Endothelial cell of umbilical vein (primary cell): ENCODE measurements at regions not wholly inside any gene's neighbourhood (a gene's known extent, or its start where the extent isn't known, plus 50 kb on each side); places are given as distances from the start of the nearest gene placed in this dataset.

Source experiments
- BruUV-seq: library from RNA; stranded (reverse); fragments of 400-500 nt; replicated peaks from 2 replicates; lab custom pipeline; 2021; lab: Mats Ljungman, UMichigan
- CTCF ChIA-PET: fragments of 300-600, 350-600 bp; sonication (Branson Sonifier 250); formaldehyde crosslinking; loops from one replicate; lab custom pipeline; 2021; ENCODE audit warnings: antibody characterized with exemption, inconsistent platforms; lab: Charles Lee
- POLR2A ChIA-PET: fragments of 300-600, 350-600 bp; sonication (Branson Sonifier 250); formaldehyde crosslinking; loops from one replicate; lab custom pipeline; 2021; ENCODE audit warnings: antibody characterized with exemption, inconsistent platforms; lab: Charles Lee
- DNase-seq: peaks from one replicate; pipeline ENCODE4 v3.0.0-alpha.2; 2011; ENCODE audit warnings: low read depth, low spot score
- FAIRE-seq: peaks from 2 replicates; lab custom pipeline; 2011; peaks lifted over from hg19 to GRCh38; lab: Jason Lieb, UNC
- H2AFZ ChIP-seq: 2 replicates; pipeline ENCODE4 v1.6.0; 2012; ENCODE audit warnings: low read depth, low read length, control low read depth, inconsistent platforms
- H3K27ac ChIP-seq: 2 replicates; pipeline ENCODE4 v1.5.1; 2011; ENCODE audit warnings: low read depth, mild to moderate bottlenecking, control low read depth, low read length, moderate library complexity; ENCODE audit not compliant: insufficient read depth
- H3K27me3 ChIP-seq, 2 experiments: 2 replicates each; pipeline versions ENCODE4 v1.6.0 to v1.6.1; 2011; ENCODE audit warnings: low read length in 2 of 2, mixed read lengths in 1 of 2; ENCODE audit not compliant: control insufficient read depth in 2 of 2, insufficient read depth in 2 of 2
- H3K36me3 ChIP-seq, 2 experiments: 2 replicates in 1 of 2; 3 replicates in 1 of 2; pipeline ENCODE4 v1.5.1; 2011; ENCODE audit warnings: low read length in 2 of 2, mild to moderate bottlenecking in 1 of 2, moderate library complexity in 1 of 2; ENCODE audit not compliant: control insufficient read depth in 2 of 2, insufficient read depth in 2 of 2; ENCODE audit errors: extremely low read depth in 1 of 2
- H3K4me1 ChIP-seq: 3 replicates; pipeline ENCODE4 v1.5.1; 2011; ENCODE audit warnings: mild to moderate bottlenecking, low read length; ENCODE audit not compliant: control insufficient read depth, insufficient read depth; ENCODE audit errors: extremely low read depth
- H3K4me2 ChIP-seq: 2 replicates; pipeline ENCODE4 v1.6.1; 2011; ENCODE audit warnings: low read length, control low read depth, mixed read lengths; ENCODE audit not compliant: insufficient read depth
- H3K4me3 ChIP-seq, 3 experiments: fragments of 200-600 bp in 1 of 3; sonication (generic), shearing (Covaris generic) in 1 of 3; replicated peaks in 1 of 3; 2 replicates each; pipeline ENCODE4 v1.5.1; 2011 to 2016; ENCODE audit warnings: control low read depth in 3 of 3, low read length in 3 of 3, mild to moderate bottlenecking in 2 of 3, inconsistent platforms in 1 of 3, low read depth in 1 of 3, moderate library complexity in 1 of 3; ENCODE audit not compliant: insufficient read depth in 1 of 3
- H3K79me2 ChIP-seq: 2 replicates; pipeline ENCODE4 v1.6.0; 2012; ENCODE audit warnings: low read length, inconsistent platforms; ENCODE audit not compliant: control insufficient read depth, insufficient read depth
- H3K9ac ChIP-seq: replicated peaks from 2 replicates; pipeline ENCODE3; 2011; ENCODE audit warnings: low read length, control low read depth; ENCODE audit not compliant: insufficient read depth; ENCODE audit errors: extremely low read depth
- H3K9me1 ChIP-seq: replicated peaks from 3 replicates; pipeline ENCODE4 v1.6.0; 2011; ENCODE audit warnings: mild to moderate bottlenecking, low read length; ENCODE audit not compliant: control insufficient read depth, insufficient read depth; ENCODE audit errors: extremely low read depth
- H3K9me3 ChIP-seq: replicated peaks from 2 replicates; pipeline ENCODE4 v1.5.1; 2012; ENCODE audit warnings: low read length, inconsistent platforms; ENCODE audit not compliant: control insufficient read depth, insufficient read depth
- H4K20me1 ChIP-seq: replicated peaks from 2 replicates; pipeline ENCODE3; 2011; ENCODE audit warnings: mild to moderate bottlenecking, low read length; ENCODE audit not compliant: control insufficient read depth, insufficient read depth; ENCODE audit errors: extremely low read depth
- FOS ChIP-seq: IDR thresholded peaks from 2 replicates; pipeline ENCODE4 v1.6.1; 2011; ENCODE audit warnings: mild to moderate bottlenecking, low read length, moderate library complexity, borderline replicate concordance; ENCODE audit not compliant: insufficient read depth
- GATA2 ChIP-seq: IDR thresholded peaks from 2 replicates; pipeline ENCODE4 v1.7.0; 2011; ENCODE audit warnings: low read depth, mild to moderate bottlenecking, moderate library complexity, mixed read lengths, low read length; ENCODE audit not compliant: insufficient read length, insufficient read depth
- JUN ChIP-seq: IDR thresholded peaks from 2 replicates; pipeline ENCODE4 v1.6.1; 2011; ENCODE audit warnings: borderline replicate concordance, low read depth; ENCODE audit not compliant: insufficient read length, insufficient read depth
- MYC ChIP-seq: IDR thresholded peaks from one replicate; pipeline ENCODE4 v1.6.1; 2011; ENCODE audit warnings: mild to moderate bottlenecking, low read depth, low read length
- POLR2A ChIP-seq: IDR thresholded peaks from 2 replicates; pipeline ENCODE4 v1.6.1; 2012; ENCODE audit warnings: low read depth, mild to moderate bottlenecking, control low read depth, low read length
- POLR2AphosphoS5 ChIP-seq: IDR thresholded peaks from 2 replicates; pipeline ENCODE4 v1.6.1; 2012; ENCODE audit warnings: low read depth, mild to moderate bottlenecking, control low read depth, low read length, moderate library complexity; ENCODE audit not compliant: insufficient read depth
- dilution Hi-C: fragments of 300-500 bp; cut with MboI; formaldehyde crosslinking; loops from one replicate; pipeline ENCODE4 v1.15.0; 2019; ENCODE audit warnings: low sequenced_read_pairs; ENCODE audit not compliant: extremely low pct_ligation_motif_present
- intact Hi-C: fragments of 100-400 bp; cut with micrococcal nuclease; formaldehyde crosslinking; loops from one replicate; pipeline ENCODE4 v1.10.0; 2022
- TF ChIP-seq, protein P1 (sequence below): IDR thresholded peaks from 2 replicates; pipeline ENCODE4 v1.6.1; 2011; ENCODE audit not compliant: insufficient read depth, insufficient read length
- TF ChIP-seq, protein P2 (sequence below), 2 donors: IDR thresholded peaks; 1 replicate in 1 of 2; 2 replicates in 1 of 2; pipeline ENCODE4 v1.5.1; 2011; ENCODE audit warnings: low read length in 2 of 2, mild to moderate bottlenecking in 2 of 2, moderate library complexity in 2 of 2, control low read depth in 1 of 2, inconsistent platforms in 1 of 2, low read depth in 1 of 2; ENCODE audit not compliant: insufficient read depth in 1 of 2; ENCODE audit errors: extremely low read depth in 1 of 2

DNA sequence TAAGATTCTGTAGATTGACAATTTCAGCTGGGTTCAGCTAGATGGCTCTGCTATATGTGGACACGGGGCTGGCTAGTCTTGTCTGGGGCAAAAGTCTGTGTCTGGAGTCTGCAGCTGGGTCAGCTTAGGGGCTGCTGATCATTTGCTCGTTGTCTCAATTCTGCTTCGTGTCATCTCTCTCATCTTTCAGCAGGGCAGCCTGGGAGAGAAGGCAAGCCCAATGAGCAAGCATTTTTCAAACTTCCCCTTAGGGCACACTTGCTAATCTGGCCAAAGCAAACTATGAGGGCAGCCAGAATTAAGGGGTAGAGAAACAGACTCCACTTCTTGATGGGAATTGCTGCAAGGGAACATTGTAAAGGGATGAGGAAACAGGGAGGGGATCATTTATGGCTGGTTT lies 462.6 kb downstream of the SLC4A3 start:
- H3K9me3 ChIP-seq = peaks cover 2% of the 10 kb centered on the region
- no peaks in the 10 kb centered on the region for H3K79me2 ChIP-seq
- dilution Hi-C loops (no loop called here), intact Hi-C loops (no loop called here)
- H3K27me3 ChIP-seq = no peaks in the 10 kb centered on the region
- BruUV-seq = no TSS peak
- TF ChIP-seq, protein P1, sequence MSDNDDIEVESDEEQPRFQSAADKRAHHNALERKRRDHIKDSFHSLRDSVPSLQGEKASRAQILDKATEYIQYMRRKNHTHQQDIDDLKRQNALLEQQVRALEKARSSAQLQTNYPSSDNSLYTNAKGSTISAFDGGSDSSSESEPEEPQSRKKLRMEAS = no peak
- TF ChIP-seq GATA2 (no peak), FOS (no peak), MYC (no peak)
- ChIA-PET POLR2A (no interaction called here), CTCF (no interaction called here)
- H3K4me3 ChIP-seq = no peak overlapping the region
- H3K36me3 ChIP-seq = no peaks in the 10 kb centered on the region
- H2AFZ ChIP-seq = no peak overlapping the region
- no peak overlapping the region for H3K4me2 ChIP-seq
- no peak overlapping the region for H3K9ac ChIP-seq
- H4K20me1 ChIP-seq = no peaks in the 10 kb centered on the region
- FAIRE-seq (no peak), DNase-seq (no peak)
- no peaks in the 10 kb centered on the region for H3K9me1 ChIP-seq
- H3K27ac ChIP-seq = no peak overlapping the region
- no peaks in the 10 kb centered on the region for H3K4me1 ChIP-seq

DNA sequence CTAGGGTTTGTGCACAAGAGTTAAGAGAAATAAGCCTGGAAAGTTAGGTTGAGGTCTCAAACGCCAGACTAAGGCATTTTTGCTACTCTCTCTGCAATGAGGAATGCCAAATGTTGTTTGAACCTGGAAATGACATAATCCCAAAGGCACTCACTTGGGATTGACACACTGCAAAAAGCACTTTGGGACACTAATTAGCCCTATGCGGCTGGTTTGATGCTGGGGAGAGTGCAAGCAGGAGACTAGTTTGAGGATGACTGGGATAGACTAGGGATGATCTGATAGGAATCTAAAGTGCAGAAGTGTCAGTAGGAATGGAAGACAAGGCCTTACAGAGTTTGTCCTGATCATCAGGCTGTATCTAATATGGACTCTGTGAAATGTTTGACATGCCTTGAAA lies 469.0 kb downstream of the SLC4A3 start:
- no TSS peak for BruUV-seq
- no peaks in the 10 kb centered on the region for H3K27me3 ChIP-seq
- no peaks in the 10 kb centered on the region for H3K9me1 ChIP-seq
- H3K4me2 ChIP-seq = no peak overlapping the region
- intact Hi-C loops (no loop called here), dilution Hi-C loops (no loop called here)
- no peaks in the 10 kb centered on the region for H3K4me1 ChIP-seq
- DNase-seq = no peak
- POLR2A ChIA-PET = no interaction called here
- H3K27ac ChIP-seq = no peak overlapping the region
- TF ChIP-seq, protein P2, sequence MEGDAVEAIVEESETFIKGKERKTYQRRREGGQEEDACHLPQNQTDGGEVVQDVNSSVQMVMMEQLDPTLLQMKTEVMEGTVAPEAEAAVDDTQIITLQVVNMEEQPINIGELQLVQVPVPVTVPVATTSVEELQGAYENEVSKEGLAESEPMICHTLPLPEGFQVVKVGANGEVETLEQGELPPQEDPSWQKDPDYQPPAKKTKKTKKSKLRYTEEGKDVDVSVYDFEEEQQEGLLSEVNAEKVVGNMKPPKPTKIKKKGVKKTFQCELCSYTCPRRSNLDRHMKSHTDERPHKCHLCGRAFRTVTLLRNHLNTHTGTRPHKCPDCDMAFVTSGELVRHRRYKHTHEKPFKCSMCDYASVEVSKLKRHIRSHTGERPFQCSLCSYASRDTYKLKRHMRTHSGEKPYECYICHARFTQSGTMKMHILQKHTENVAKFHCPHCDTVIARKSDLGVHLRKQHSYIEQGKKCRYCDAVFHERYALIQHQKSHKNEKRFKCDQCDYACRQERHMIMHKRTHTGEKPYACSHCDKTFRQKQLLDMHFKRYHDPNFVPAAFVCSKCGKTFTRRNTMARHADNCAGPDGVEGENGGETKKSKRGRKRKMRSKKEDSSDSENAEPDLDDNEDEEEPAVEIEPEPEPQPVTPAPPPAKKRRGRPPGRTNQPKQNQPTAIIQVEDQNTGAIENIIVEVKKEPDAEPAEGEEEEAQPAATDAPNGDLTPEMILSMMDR (IDR thresholded peaks at IDR 0.05; ENCODE audit: extremely low read depth in 1 of 2, insufficient read depth in 1 of 2, low read depth in 1 of 2, low read length in 2 of 2) = no peak
- TF ChIP-seq JUN = no peak
- TF ChIP-seq, protein P1 = no peak
- no peak for TF ChIP-seq POLR2A
- TF ChIP-seq MYC = no peak
- TF ChIP-seq GATA2 = no peak
- TF ChIP-seq POLR2AphosphoS5 = no peak
- CTCF ChIA-PET = no interaction called here
- H3K9me3 ChIP-seq = peaks cover 2% of the 10 kb centered on the region
- H4K20me1 ChIP-seq = no peaks in the 10 kb centered on the region
- H3K36me3 ChIP-seq = no peaks in the 10 kb centered on the region
- no peak for FAIRE-seq
- H2AFZ ChIP-seq = no peak overlapping the region
- no peak overlapping the region for H3K9ac ChIP-seq
- H3K79me2 ChIP-seq = no peaks in the 10 kb centered on the region
- H3K4me3 ChIP-seq = no peak overlapping the region
